HS-27A (cell line): ENCODE measurements at regions not wholly inside any gene's neighbourhood (a gene's known extent, or its start where the extent isn't known, plus 50 kb on each side); places are given as distances from the start of the nearest gene placed in this dataset.
"Not testable (repeated sequence)": the region's sequence is repeated elsewhere in the genome, so short reads cannot be mapped to it uniquely, and the experiment has no call there.

Experiments used
- DNase-seq: peaks from one replicate; pipeline ENCODE4 v3.0.0-alpha.2; 2012; ENCODE audit warnings: low read depth, missing footprints

GRCh38 chr10:124242791-124243190 lies 149.4 kb upstream of the CHST15 start:
- DNase-seq: no peak

- no peak for DNase-seq
These were observed 149.0 kb upstream of the CHST15 start for GRCh38 chr10:124242365-124242764.

GRCh38 chr10:124241510-124241909 lies 148.1 kb upstream of the CHST15 start:
- not testable (repeated sequence) for DNase-seq

GRCh38 chr10:124240839-124241291 lies 147.5 kb upstream of the CHST15 start:
- DNase-seq: no peak

GRCh38 chr10:124239696-124240095 lies 146.3 kb upstream of the CHST15 start:
- no peak for DNase-seq

- no peak for DNase-seq
These were observed 145.7 kb upstream of the CHST15 start for GRCh38 chr10:124239134-124239533.

- no peak for DNase-seq
These were observed 145.0 kb upstream of the CHST15 start for GRCh38 chr10:124238367-124238766.

GRCh38 chr10:124237282-124237961 lies 144.0 kb upstream of the CHST15 start:
- DNase-seq: no peak

GRCh38 chr10:124236816-124237215 lies 143.4 kb upstream of the CHST15 start:
- DNase-seq: no peak

GRCh38 chr10:124236136-124236535 lies 142.7 kb upstream of the CHST15 start:
- no peak for DNase-seq

- DNase-seq: no peak
These were observed 141.8 kb upstream of the CHST15 start for GRCh38 chr10:124235232-124235631.

- DNase-seq: no peak
These were observed 140.2 kb upstream of the CHST15 start for GRCh38 chr10:124233546-124234138.

GRCh38 chr10:124232686-124233545 lies 139.5 kb upstream of the CHST15 start:
- DNase-seq: no peak

- no peak for DNase-seq
These were observed 138.1 kb upstream of the CHST15 start for GRCh38 chr10:124231168-124232155.

- no peak for DNase-seq
These were observed 137.3 kb upstream of the CHST15 start for GRCh38 chr10:124230635-124231167.

GRCh38 chr10:124229989-124230634 lies 136.7 kb upstream of the CHST15 start:
- DNase-seq: no peak

- no peak for DNase-seq
These were observed 136.0 kb upstream of the CHST15 start for GRCh38 chr10:124229201-124229988.

GRCh38 chr10:124228471-124228870 lies 135.1 kb upstream of the CHST15 start:
- no peak for DNase-seq

- DNase-seq: no peak
These were observed 134.6 kb upstream of the CHST15 start for GRCh38 chr10:124227988-124228387.
